ENCODE measurements at regions not wholly inside any gene's neighbourhood (a gene's known extent, or its start where the extent isn't known, plus 50 kb on each side); places are given as distances from the start of the nearest gene placed in this dataset.
A peak's percentile ranks its signal among the peaks of the same experiment; 100 is the strongest.
"Not testable (repeated sequence)": the region's sequence is repeated elsewhere in the genome, so short reads cannot be mapped to it uniquely, and the experiment has no call there.

DNA sequence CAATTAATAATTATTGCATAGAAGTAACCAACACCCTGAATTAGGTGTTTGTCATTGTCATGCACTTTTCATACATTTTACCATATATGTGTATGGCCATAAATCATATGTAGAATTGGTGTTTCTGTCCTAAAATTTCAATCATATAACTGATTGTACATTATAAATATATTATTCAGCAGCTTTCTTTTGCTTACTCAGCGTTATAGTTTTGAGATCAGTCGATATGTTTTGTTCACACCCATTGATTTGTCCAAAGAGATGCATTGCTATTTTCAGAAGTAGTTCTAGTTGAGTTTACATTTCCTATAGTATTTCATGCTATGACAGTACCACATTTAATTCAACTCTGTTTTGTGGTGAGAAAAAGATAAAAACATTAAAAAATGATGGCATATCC lies 50.5 kb upstream of the PARP4 start:
- no peak for DNase-seq (ENCODE audit: low spot score)

- DNase-seq (ENCODE audit: low spot score), result peak; percentile 39
These were observed 51.4 kb upstream of the PARP4 start for GRCh38 chr13:24563971-24564370.

GRCh38 chr13:24564881-24565280 lies 52.3 kb upstream of the PARP4 start:
- DNase-seq (ENCODE audit: low spot score), result no peak

- peak; percentile 67 for DNase-seq (ENCODE audit: low spot score)
These were observed 55.0 kb upstream of the PARP4 start for GRCh38 chr13:24567593-24567992.

DNA sequence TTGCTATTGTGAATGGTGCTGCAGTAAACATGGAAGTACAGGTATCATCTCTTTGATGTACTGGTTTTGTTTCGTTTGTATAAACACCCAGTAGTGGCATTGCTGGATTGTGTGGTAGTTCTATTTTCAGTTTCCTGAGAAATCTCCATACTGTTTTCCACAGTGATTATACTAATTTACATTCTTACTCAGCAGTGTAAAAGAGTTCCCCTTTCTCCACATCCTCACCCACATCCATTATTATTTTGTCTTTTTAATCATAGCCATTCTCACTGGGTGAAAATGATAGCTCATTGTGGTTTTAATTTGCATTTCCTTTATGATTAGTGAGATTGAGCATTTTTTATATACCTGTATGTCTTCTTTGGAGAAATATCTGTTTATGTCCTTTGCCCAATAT lies 62.3 kb upstream of the PARP4 start:
- DNase-seq (ENCODE audit: low spot score), result no peak

GRCh38 chr13:24580315-24580714 lies 67.7 kb upstream of the PARP4 start:
- DNase-seq (ENCODE audit: low spot score), result peak; percentile 38

DNA sequence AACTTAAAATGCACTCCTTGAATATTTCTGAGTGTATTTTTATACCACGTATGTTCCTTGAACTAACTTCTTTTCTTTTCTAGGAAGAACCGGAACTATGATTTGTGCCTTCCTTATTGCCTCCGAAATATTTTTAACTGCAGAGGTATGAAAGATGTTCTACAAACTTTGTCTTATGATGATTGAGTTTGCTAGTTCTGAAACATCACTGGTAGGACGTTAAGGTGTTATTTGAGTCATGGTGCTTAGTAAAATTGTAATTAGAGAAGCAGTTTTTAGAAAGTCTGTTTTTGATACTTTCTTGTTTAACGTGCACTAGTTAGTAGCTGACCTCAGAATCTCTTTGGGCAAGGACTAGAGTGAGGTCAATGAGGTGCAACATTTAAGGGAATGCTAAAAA lies 69.0 kb upstream of the PARP4 start:
- not testable (repeated sequence) for DNase-seq (ENCODE audit: low spot score)

DNA sequence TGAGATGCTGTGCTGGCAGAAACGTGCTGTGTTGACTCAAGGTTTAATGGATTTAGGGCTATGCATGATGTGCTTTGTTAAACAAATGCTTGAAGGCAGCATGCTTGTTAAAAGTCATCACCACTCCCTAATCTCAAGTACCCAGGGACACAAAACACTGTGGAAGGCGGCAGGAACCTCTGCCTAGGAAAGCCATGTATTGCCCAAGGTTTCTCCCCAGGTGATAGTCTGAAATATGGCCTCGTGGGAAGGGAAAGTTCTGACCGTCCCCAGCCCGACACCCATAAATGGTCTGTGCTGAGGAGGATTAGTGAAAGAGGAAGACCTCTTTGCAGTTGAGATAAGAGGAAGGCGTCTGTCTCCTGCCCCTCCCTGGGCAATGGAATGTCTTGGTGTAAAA lies 79.1 kb upstream of the PARP4 start:
- not testable (repeated sequence) for DNase-seq (ENCODE audit: low spot score)

GRCh38 chr13:24597906-24598670 lies 82.1 kb upstream of the ATP12A start:
- not testable (repeated sequence) for DNase-seq (ENCODE audit: low spot score)

DNA sequence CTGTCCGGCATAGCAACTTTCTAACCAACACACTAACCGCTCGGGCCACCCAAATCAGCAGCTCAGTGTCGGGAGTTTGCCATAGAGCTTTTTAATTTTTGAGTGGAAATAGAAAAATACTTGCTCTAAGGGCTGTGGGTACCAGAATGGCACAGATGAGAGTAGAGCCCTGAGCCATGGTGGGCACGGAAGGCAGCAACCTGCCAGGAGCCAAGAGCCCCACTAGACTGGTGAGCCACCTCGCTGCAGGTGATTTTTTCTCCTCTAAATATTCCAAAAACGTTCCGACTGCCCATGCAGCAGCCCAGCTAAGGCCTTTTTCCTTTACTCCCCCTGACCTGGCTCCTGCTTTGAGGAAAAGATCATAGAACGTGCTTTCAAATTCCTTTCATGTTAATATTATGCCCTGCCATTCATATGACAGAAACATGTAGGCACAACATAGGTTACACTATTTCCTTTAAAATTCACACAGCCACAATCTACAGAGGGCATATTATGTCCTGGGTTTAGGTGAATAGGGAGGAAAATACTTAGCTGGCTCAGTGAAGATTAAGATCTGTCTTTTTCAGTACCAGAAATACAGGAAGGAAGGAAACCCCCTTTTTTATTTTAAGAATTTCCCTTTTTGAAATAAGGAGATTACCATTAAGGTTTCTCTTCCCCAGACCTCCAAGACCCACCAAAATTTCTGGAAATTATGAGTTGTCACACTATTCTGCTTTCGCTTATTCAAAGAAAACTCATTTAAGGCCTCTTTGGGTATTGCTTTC lies 81.0 kb upstream of the ATP12A start:
- DNase-seq (ENCODE audit: low spot score), result not testable (repeated sequence)

- peak; percentile 52 for DNase-seq (ENCODE audit: low spot score)
These were observed 74.3 kb upstream of the ATP12A start for GRCh38 chr13:24605923-24606372.

DNA sequence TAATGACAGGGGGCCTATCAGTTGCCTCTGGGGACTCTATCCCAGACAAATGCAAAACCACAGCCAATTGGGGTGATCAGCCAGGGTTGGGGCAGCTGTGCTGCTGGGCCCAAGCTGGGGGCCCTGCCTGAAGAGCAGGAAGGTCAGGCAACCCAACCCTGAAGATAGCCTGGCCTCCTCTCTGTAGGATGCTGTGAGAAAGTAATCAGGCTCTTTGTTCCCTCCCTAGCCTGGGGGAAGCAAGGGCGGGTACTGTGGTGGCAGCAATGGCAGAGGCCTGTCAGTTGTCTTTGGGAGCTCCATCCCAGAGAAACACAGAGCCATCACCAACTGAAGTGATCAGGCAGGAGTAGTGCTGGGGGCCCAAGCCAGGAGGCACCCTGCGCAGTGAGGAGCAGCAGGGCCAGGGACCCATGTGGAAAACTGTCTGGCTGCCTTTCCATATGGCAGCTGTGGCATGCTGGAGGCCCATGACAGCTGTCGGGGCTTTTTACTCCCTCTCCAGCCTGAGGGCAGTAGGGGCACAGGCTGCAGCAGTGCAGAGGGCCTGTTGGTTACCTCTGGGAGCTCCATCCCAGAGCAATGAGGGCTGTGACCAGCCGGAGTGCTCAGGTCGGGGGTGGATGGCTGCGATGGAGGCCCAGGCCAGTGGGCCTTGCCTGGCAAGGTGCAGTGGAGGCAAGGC lies 73.6 kb upstream of the ATP12A start:
- DNase-seq (ENCODE audit: low spot score), result no peak

GRCh38 chr13:24610956-24611355 lies 69.3 kb upstream of the ATP12A start:
- no peak for DNase-seq (ENCODE audit: low spot score)

DNA sequence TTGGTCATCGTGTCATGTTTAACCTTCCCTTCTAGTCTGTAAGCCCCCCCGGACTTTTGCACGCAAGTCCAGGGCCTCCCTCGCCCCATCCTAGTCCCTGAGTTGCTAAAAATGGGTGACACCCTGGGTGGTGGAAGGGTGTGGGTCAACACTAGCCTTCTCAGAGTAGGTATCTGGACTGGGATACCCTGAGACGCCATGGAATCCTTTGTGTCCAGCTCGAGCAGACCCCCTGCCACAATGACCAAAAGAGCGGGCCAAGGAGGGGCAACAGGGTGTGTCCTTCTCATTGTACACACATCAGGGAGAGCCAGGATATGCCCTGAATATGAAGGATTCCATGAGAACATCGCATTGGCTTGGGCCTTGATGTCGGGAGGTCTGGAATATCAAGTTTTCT lies 67.5 kb upstream of the ATP12A start:
- no peak for DNase-seq (ENCODE audit: low spot score)

DNA sequence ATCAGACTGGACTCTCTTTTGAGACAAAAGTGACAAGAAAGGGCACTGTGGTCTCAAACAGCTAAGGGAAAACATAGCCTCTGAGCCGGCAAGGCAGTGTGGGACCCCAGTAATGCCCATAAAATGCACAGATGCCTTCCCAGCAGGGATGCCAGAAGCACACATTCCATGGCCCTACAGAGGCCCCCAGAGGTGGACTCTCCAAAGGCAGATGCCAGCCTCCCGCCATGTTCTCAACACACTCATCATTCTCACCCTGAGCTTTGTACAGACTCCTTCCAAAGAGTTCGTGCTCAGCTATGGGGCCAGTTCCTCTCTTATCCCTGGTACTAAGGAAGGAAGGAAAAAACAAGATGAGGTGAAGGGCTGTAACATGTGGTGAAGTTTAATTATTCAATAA lies 67.1 kb upstream of the ATP12A start:
- no peak for DNase-seq (ENCODE audit: low spot score)

- DNase-seq (ENCODE audit: low spot score), result no peak
These were observed 66.5 kb upstream of the ATP12A start for GRCh38 chr13:24613755-24614154.

DNA sequence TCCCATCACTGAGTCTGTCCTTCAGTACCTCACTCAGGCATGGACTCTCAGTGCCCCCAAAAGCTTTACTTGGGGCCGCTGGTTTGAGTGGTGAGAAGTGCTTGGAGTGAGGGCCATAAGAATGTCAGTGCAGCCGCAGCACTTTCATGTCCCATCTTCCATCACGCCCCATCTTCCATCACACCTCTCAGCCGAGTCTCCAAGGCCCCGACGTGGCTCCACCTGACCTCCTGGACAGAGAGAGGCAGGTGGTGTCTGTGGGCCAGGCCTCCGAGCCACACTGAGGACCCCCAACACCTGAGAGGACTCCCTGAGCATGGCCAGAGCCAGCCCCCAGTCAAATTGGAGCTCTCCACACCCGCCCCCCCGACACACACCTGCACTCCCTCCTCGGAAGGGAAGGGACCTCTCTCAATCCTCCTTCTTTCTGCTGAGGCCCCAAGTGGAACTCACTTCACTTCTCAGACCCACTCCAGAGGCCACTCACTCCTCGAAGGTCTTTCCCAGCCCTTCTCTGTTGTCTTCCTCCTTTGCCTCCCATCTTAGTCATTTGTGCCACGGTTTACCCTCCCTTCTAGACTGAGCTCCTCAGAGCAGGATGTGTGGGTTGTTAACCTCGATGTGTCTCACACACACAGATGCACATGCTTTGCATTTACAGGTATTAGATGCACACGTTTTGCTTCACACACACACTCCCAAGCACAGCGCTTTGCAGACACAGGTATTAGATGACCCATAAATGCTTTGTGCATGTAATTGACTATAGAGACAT lies 65.7 kb upstream of the ATP12A start:
- DNase-seq (ENCODE audit: low spot score), result no peak

DNA sequence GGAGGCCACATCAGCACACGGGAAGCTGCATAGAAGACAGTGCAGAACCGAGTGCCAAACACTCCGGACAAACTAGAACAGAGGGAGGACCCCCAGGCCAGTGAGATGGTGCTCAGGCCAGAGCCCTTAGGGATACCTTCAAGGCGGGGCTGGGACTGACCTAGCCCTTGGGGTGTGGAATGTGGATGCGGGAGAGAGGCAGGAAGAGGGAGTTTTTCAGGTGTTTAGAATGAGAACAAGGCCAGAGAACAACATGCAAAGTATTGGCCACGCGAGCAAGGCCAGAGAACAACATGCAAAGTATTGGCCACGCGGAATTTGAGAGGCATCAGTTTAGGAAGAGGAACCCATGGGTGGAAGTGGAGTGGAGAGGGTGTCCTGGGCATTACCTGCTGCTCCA lies 65.1 kb upstream of the ATP12A start:
- no peak for DNase-seq (ENCODE audit: low spot score)

DNA sequence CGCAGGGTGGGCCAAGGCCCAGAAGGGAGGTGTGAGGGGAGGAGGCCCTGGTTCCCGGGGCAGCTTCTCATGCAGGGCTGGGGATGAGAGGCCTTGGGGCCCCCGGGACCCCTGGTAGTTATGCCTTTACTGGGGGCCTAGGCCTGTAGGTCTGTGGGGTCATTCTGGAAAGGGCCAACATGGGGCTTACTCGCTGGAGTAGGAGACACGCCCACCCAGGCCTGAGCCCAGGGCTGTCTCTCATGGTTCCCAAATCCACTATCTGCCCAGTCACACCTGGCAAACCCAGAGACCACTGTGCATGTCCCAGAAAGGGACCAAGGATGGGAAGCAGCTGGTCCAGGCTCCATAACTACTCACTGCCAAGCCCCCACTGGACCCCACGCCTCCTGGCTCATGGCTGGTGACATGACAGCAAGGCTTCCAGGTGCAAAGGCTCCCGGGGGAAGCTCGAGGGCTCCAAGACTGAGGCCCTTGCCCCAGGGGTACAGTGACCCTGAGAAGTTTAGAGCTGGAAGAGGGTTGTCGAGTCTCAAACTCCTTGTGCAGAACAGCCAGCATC lies 64.2 kb upstream of the ATP12A start:
- DNase-seq (ENCODE audit: low spot score), result no peak

- no peak for DNase-seq (ENCODE audit: low spot score)
These were observed 63.7 kb upstream of the ATP12A start for GRCh38 chr13:24616514-24616913.

GRCh38 chr13:24617256-24618010 lies 62.8 kb upstream of the ATP12A start:
- no peak for DNase-seq (ENCODE audit: low spot score)

Data from kidney tubule cell (primary cell).